HG03571 (cell line): ENCODE measurements at regions not wholly inside any gene's neighbourhood (a gene's known extent, or its start where the extent isn't known, plus 50 kb on each side); places are given as distances from the start of the nearest gene placed in this dataset.
"Not testable (repeated sequence)": the region's sequence is repeated elsewhere in the genome, so short reads cannot be mapped to it uniquely, and the experiment has no call there.

Experiments used
- ATAC-seq: cut with Tn5 transposase; IDR thresholded peaks from one replicate; pipeline ENCODE4 v1.9.1; 2021; ENCODE audit not compliant: unreplicated experiment

GRCh38 chr2:19205983-19206533 is 152.4 kb downstream of the OSR1 start:
- no peak for ATAC-seq

GRCh38 chr2:19203866-19204265 is 154.6 kb downstream of the OSR1 start:
- no peak for ATAC-seq

DNA sequence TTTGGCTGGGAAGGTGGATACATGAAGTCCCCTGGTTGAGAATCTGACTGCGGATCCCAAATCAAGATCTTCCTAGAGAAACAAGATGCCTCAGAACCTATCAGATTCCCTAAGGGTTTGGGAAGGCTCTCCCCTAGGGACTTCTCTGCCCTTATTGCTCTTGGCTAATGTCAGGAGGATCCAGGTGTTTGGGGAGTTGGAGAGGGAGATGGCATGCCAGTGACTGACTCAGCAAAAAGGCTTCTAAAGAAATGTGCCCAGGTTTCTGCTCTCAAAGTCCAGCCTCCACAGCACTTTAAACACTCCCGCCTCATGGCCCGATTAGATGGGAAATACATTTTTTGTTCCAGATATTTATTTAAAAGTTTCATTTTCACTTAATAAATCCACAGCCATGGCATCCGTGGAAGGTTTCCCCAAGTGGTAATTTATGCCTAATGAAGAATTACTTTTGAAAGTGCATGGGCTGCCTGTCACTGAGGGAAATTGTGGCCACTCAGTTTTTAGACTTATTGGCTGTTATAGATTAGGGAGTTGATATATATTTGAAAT is 156.4 kb downstream of the OSR1 start:
- no peak for ATAC-seq

DNA sequence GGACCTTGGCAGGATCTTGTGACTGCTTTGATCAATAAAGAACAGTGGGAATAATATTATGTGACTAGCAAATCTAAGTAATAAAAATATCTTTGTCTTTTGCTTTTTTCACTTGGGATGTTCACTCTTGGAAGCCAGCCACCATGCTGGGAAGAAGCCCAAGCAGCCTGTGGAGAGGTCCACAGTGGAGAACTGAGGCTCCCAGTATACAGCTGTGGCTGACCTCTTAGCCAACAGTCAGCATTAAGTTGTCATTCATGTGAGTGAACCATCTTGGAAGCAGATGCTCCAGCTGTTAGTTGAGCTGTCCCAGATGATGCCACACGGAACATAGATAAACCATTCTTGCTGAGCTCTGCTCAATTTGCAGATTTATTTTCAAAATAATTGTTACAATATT is 160.0 kb downstream of the OSR1 start:
- no peak for ATAC-seq

- ATAC-seq: no peak
These were observed 162.8 kb downstream of the OSR1 start for GRCh38 chr2:19195661-19196060.

- ATAC-seq: no peak
These were observed 169.0 kb downstream of the OSR1 start for GRCh38 chr2:19189391-19189790.

GRCh38 chr2:19187323-19188020 is 171.0 kb downstream of the OSR1 start:
- ATAC-seq: no peak

DNA sequence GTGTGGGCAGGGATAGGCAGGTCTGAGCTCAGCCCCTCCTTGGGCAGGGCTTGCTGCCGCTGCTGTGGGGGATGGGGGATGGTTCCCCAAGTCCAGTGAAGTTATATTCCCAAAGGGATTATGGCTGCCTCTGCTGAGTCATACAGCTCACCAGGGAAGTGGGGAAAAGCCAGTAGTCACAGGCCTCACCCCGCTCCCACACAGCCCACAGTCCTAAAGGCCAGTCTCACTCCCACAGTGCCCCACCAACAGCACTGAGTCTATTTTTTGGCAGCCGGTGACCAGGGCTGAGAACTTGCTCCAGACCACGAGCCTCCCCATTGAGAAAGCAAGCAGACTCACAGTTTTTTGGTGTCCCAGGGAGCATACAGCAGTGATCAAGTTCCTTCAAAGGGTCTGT is 173.3 kb downstream of the OSR1 start:
- ATAC-seq: no peak

DNA sequence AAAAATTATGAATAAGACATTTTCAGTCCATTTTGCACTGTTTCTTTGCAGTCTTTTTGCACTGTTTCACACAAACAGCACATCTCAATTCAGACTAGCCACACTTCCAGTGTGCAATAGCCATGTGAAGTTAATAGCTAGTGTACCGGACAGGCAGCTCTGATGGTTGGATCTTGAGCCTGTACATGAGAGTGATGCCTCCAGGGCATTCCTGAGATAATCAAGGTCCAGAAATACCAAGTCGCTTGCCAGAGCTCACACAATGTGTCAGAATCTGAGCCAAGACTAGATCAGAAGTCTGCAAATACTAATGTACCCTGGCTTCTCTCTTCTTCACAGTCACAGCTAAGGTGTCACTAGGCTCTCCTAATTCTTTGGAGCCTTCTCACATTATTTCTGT is 180.2 kb downstream of the OSR1 start:
- no peak for ATAC-seq

GRCh38 chr2:19176977-19177376 is 181.4 kb downstream of the OSR1 start:
- no peak for ATAC-seq

DNA sequence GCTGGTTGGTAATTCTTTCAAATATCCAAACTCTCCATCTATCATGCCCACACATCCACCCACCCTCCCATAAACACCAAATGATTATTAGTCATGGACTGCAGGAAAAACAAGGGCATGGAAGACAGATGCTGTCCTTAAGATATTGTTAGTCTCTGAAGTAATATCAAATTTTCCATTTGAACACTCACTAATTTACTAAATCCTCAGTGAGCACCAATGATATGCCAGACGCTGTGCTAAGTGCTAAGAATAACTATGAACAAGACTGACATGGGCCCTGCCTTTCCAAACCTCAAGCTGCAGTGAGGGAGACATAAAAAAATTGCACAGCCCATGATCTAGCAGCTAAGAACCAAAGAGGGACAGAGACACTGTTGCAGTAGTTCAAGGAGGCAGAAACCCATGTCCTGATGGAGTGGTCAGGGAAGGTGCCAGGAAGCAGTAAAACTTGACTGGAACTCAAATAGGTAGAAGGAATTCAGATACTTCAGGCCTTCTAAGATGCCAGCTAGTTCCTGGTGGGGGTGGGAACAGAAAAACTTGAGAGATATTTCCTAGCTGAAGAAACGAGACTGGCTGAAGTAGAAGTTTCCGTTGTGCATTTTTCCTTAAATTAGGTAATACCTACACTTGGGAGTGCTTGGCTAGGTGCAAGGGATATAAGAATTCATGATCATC is 182.1 kb downstream of the OSR1 start:
- ATAC-seq: no peak

DNA sequence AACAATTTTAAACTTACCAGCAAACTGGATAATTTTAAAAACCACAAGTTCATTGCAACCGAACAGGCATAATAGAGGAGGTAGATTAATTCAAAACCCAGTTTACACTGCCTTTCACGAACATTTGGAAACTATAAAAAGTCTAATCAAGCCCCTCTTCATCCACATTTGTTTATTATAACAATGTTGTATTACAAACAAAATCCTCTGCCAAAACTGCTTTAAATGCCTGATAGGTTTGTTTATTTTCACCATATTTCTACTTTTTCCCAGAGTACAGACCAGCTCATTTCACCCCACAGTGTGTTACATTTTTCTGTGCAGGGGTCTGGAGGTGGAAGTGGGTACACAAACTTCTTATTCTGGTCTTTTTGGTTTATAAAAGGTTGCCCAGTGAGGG is 184.2 kb downstream of the OSR1 start:
- no peak for ATAC-seq

DNA sequence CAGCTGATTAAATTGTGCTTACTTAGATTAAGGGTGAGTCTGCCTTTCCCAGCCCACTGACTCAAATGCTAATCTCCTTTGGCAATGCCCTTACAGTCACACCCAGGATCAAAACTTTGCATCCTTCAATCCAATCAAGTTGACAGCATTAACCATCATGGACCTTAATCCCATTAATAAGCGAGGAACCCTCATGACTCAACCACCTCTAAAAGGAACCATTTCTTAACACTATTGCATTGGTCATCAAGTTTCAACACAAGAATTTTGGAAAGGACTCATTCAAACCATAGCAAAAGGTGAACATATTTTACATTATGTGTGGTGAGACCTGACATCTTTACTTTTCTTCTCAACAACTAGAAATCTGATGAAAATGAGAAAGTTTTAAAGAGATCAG is 187.0 kb downstream of the OSR1 start:
- ATAC-seq: no peak

GRCh38 chr2:19169134-19169768 is 189.2 kb downstream of the OSR1 start:
- ATAC-seq: no peak

- not testable (repeated sequence) for ATAC-seq
These were observed 194.3 kb downstream of the OSR1 start for GRCh38 chr2:19164099-19164498.

- no peak for ATAC-seq
These were observed 199.5 kb downstream of the OSR1 start for GRCh38 chr2:19158896-19159295.

GRCh38 chr2:19158211-19158610 is 200.2 kb downstream of the OSR1 start:
- no peak for ATAC-seq

GRCh38 chr2:19156646-19157045 is 201.8 kb downstream of the OSR1 start:
- ATAC-seq: no peak

- ATAC-seq: no peak
These were observed 207.7 kb downstream of the OSR1 start for GRCh38 chr2:19150726-19151125.

GRCh38 chr2:19146867-19147266 is 211.6 kb downstream of the OSR1 start:
- ATAC-seq: no peak

- no peak for ATAC-seq
These were observed 217.0 kb downstream of the OSR1 start for GRCh38 chr2:19141234-19142004.
